Neuron (in vitro differentiated cells): ENCODE measurements at regions not wholly inside any gene's neighbourhood (a gene's known extent, or its start where the extent isn't known, plus 50 kb on each side); places are given as distances from the start of the nearest gene placed in this dataset.

Experiments used
- H2AFZ ChIP-seq: one replicate; pipeline ENCODE4 v1.6.1; 2013; ENCODE audit warnings: low read depth, mild to moderate bottlenecking, inconsistent platforms, low read length, moderate library complexity
- H3K27me3 ChIP-seq: one replicate; pipeline ENCODE4 v1.6.1; 2013; ENCODE audit warnings: low read length; ENCODE audit not compliant: insufficient read depth
- H3K36me3 ChIP-seq: one replicate; pipeline ENCODE4 v1.6.1; 2013; ENCODE audit warnings: low read length; ENCODE audit not compliant: insufficient read depth
- H3K4me1 ChIP-seq: one replicate; pipeline ENCODE4 v1.6.1; 2013; ENCODE audit warnings: low read length; ENCODE audit not compliant: insufficient read depth
- H3K4me3 ChIP-seq: 2 replicates; pipeline ENCODE4 v1.5.1; 2013; ENCODE audit warnings: mild to moderate bottlenecking, low read length, moderate library complexity
- H3K9me3 ChIP-seq: one replicate; pipeline ENCODE4 v1.6.1; 2013; ENCODE audit warnings: low read length

DNA sequence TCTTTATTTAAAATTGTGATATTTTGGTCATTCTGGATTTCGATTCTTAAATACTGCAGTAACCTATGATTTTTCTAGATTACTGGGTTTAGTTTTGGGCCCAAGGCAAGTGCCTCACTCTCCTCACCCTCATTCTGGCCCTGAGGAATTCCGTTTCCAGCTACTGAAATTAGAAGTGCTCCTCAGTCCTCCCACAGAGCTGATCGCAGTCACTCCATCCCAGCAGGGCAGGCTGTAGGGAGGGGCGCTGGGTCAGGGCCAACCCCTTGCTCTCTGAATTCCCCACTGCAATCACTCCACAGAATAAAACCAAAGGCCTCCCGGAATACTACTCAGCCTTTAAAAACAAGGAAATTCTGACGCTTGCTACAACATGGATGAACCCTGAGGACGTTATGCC, 66.5 kb upstream of the DIO3 start:
- Histone ChIP-seq H3K9me3 (peaks cover 6% of the 10 kb centered on the region), H3K4me1 (peaks cover 26% of the 10 kb centered on the region), H3K36me3 (no peaks in the 10 kb centered on the region), H3K27me3 (no peaks in the 10 kb centered on the region), H2AFZ (no peak overlapping the region), H3K4me3 (no peak overlapping the region)

DNA sequence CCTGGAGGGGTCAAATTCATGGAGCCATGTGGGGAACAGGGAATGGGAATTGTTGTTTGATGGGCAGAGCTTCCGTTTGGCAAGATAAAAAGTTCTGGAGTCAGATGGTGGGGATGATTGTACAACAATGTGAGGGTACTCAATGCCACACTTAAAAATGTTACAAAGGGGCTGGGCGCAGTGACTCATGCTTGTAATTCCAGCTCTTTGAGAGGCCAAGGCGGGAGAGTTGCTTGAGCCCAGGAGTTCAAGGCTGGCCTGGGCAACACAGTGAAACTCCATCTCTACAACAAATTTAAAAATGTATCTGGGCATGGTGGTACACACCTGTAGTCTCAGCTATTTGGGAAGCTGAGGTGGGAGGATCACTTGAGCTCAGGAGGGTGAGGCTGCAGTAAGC, 66.0 kb upstream of the DIO3 start:
- H2AFZ ChIP-seq, result no peak overlapping the region
- H3K27me3 ChIP-seq, result no peaks in the 10 kb centered on the region
- H3K36me3 ChIP-seq, result no peaks in the 10 kb centered on the region
- H3K4me3 ChIP-seq, result no peak overlapping the region
- peaks cover 6% of the 10 kb centered on the region for H3K9me3 ChIP-seq
- peaks cover 26% of the 10 kb centered on the region for H3K4me1 ChIP-seq

DNA sequence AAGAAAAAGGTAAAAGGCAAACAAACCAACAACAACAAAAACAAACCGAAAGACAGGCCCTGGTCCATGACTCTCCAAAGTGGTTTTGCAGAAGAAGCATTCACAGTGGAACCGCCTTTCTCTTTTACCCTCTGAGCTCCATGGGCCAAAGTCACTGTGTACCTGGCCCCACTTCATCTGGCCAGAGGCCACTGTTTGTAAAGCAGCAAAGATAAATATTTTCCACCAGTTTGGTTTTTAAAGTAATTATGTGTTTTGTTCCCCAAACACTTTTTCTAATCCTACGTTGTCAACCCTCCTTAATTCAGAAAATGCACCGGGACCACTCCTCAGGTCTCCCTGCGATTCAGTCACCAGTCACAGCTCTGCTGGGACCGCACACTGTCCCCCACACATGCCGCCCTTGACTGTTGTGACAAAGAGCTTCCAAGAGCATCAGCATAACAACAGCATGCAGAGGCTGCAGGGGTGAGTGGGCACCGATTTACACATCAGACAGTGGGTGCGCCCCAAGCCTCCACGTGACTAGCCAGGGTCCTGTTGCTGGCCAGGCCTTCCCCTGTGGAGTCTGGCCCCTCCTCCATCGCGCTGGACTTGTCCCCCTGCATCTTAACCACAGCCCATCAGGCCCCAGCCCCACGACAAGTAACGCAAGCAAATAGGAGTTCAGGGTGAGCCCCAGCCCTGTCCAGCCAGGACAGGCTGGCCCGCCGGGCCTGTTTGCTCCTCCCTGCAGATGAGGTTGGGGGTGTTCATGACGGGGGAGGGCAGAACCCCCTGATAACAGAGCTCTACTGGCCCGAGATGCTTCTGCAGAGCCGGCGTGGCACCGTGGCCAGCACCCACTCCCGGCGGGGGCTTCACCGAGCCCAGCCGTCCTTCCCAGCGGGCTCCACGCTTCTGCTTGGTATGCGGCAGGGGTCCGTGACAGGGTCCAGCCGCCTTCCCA, 65.2 kb upstream of the DIO3 start:
- Histone ChIP-seq H3K27me3 (no peaks in the 10 kb centered on the region), H3K9me3 (peaks cover 6% of the 10 kb centered on the region), H2AFZ (no peak overlapping the region), H3K4me3 (no peak overlapping the region), H3K36me3 (no peaks in the 10 kb centered on the region), H3K4me1 (peaks cover 27% of the 10 kb centered on the region)

DNA sequence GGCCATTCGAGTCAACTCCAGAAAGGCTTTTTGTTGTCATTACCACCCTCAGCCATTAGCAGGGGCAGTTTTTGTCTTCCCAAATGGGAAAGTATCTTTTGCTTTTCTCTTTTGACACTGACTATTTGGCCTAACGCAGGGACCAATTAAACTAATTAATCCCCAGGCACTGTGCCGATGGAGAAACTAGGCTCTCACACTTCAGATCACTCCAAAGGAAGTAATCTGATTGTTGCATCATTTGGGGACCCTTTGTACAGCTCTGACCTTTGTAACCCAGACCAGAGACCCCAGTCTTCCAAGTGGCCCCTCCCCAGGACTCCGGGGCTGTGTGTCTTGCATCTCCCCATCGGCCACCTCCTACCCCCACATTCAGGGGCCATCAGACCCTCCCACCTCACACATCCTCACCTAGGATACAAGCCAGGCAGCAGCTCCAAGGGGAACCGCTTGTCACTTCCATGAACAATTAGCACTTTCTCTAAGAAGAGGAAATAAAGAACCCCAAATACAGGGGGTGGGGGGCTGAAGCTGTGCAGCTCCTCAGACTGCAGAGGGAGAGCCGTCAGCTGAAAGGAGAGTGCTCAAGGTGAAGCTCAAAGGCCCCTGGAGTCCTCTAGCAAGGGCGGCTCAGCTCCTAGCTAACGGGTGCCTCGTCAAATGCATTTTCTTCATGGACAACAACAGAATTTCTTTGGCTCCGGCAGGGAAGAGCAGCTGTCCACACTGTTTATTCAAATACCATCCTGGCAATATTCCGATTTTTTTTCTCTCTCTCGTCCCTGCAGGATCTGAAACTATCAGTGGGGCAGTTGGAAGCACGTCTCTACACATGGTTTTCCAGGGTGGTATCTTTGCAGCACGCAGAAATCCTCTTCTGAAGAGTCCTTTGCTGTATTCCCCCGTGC, 64.3 kb upstream of the DIO3 start:
- Histone ChIP-seq H3K4me1 (peaks cover 30% of the 10 kb centered on the region), H2AFZ (no peak overlapping the region), H3K9me3 (peaks cover 6% of the 10 kb centered on the region), H3K4me3 (no peak overlapping the region), H3K27me3 (no peaks in the 10 kb centered on the region), H3K36me3 (no peaks in the 10 kb centered on the region)

DNA sequence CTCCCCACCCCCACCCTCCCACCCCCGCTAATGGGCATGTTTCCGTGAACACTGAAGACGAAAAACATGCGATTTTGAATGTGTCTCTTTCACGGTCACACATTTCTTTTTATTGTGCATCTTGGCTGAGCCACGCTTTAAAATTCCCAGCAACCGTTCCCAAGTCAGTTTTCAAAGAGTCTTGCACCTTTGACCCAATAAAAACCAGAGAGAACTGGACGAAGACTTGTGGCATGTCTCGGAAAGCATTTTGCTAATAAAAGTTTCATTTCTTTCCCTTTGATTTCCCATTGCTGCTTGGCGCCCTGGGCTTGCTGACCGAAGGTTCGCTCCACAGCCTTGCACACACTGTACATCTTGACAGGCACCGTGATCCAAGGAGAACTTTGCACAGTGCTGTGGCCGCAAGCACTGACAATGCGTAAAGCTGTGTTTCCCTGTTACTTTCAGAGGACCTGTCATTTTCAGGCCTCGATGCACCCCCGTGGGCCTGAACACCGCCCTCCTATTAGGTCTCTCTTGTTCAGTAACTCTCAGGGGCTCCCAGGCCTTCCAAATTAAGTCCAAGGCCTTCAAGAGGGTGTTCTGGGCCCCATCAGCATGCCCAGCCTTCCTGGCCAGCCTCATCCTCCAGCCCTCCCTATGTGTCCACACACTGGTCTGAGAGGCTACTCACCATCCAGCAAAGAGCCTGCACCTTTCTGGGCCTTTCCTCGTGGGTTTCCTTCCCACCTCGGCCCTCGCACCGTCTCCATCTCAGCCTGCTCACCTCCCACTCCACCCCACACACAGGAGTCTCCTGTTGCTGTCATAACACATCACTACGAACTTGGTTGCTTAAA, 63.4 kb upstream of the DIO3 start:
- Histone ChIP-seq H3K4me1 (peaks cover 30% of the 10 kb centered on the region), H3K4me3 (no peak overlapping the region), H3K27me3 (no peaks in the 10 kb centered on the region)

DNA sequence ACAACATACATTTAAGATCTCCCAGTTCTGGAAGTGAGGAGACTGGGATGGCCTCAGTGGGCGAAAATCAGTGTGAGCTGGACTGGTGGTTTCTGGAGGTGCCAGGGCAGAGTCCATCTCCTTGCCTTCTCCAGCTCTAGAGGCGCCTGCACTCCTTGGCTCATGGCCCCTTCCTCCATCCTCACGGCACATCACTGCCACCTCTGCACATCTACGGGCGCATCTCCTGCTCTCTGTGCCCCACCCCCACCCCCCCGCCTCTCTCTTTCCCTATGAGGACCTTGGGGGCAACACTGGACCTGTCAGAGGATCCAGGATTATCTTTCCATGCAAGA, 62.8 kb upstream of the DIO3 start:
- H2AFZ ChIP-seq, result no peak overlapping the region
- peaks cover 5% of the 10 kb centered on the region for H3K9me3 ChIP-seq
- H3K4me1 ChIP-seq, result peaks cover 30% of the 10 kb centered on the region
- no peaks in the 10 kb centered on the region for H3K36me3 ChIP-seq
- H3K4me3 ChIP-seq, result no peak overlapping the region
- no peaks in the 10 kb centered on the region for H3K27me3 ChIP-seq

More for the DNA sequence above, 63.4 kb upstream of the DIO3 start:
- Histone ChIP-seq H3K36me3 (no peaks in the 10 kb centered on the region), H2AFZ (no peak overlapping the region), H3K9me3 (peaks cover 6% of the 10 kb centered on the region)

DNA sequence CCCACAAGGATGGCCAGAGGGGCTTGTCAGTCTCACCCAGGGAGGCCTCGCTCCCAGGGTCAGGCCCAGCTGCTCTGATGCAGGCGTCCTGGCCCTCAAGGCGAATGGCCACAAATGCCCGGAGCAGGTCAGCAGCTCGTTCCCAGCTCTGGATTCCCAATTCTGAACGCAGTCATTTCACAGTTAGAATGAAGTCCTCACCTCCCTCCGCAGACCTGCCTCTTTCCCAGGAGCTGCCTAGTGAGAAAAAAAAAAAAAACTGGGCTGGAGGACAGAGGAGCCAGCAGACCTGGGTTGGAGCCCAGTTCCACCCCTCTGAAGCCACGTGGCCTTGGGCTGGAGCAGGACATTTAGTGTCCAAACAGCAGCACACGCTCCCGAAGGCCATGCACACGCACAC, 62.2 kb upstream of the DIO3 start:
- peaks cover 30% of the 10 kb centered on the region for H3K4me1 ChIP-seq
- no peak overlapping the region for H3K4me3 ChIP-seq
- H2AFZ ChIP-seq, result no peak overlapping the region
- peaks cover 7% of the 10 kb centered on the region for H3K9me3 ChIP-seq
- no peaks in the 10 kb centered on the region for H3K27me3 ChIP-seq
- no peaks in the 10 kb centered on the region for H3K36me3 ChIP-seq

DNA sequence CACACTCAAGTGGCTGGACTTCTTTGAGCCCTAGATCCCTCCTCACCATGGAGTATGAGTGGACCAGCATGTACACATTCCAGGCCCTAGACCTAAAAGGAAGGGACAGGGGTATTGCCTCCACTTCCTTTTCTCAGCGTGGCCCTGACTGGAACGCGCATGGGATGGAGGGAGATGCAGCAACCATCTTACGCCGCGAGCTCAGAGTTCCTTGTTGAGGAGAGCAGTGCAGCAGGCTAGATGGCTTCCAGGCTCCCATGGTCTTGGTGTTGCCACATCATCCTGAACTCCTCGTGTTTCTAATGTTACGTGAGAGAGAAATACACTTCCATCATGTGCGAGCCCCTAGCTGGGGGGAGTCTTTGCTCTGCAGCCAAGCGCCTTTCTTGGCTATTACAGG, 61.8 kb upstream of the DIO3 start:
- Histone ChIP-seq H3K27me3 (no peaks in the 10 kb centered on the region), H2AFZ (no peak overlapping the region), H3K4me1 (peaks cover 30% of the 10 kb centered on the region), H3K36me3 (no peaks in the 10 kb centered on the region), H3K9me3 (peaks cover 7% of the 10 kb centered on the region), H3K4me3 (no peak overlapping the region)

DNA sequence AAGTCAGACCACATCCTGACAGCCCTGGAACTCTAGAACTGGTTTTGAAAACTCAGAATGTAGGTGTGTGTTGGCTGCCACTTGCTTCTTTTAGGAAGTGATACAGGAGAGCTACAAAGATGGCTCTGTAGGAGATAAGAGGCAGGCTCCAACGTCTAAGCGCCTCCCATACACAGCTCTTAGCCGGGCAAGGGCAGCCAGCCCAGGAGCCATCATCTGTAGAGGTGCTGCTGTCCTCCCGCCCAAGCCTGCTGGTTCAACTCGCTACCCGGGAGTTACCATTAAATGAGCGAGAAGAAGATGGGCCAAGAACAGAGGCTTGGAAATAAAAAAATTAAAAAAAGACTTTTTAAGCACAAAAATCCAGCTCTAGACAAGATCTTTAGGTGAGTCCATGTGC, 61.2 kb upstream of the DIO3 start:
- Histone ChIP-seq H3K36me3 (no peaks in the 10 kb centered on the region), H2AFZ (no peak overlapping the region), H3K27me3 (no peaks in the 10 kb centered on the region), H3K4me3 (no peak overlapping the region), H3K4me1 (peaks cover 30% of the 10 kb centered on the region), H3K9me3 (peaks cover 7% of the 10 kb centered on the region)

DNA sequence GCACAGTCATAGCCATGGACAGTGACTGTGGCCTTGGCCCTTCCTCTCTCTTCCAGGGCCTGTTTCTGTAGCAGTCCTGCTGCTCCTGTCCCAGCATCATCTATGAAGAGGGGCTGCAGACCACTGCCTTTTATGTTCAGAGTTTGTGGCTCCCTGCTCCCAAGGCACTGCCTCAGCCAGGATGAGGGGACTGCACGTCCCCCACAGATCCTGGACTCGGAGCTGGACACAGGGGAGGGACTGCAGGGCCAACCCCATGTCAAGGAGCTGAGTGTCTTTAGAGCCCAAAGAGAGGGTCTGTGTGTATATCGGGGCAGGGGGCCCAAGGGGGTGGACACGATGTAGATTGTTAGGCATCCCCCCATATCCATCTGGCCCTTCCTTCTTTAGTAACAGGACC, 60.6 kb upstream of the DIO3 start:
- Histone ChIP-seq H2AFZ (no peak overlapping the region), H3K9me3 (peaks cover 7% of the 10 kb centered on the region), H3K4me1 (peaks cover 26% of the 10 kb centered on the region), H3K36me3 (no peaks in the 10 kb centered on the region), H3K4me3 (no peak overlapping the region), H3K27me3 (no peaks in the 10 kb centered on the region)

DNA sequence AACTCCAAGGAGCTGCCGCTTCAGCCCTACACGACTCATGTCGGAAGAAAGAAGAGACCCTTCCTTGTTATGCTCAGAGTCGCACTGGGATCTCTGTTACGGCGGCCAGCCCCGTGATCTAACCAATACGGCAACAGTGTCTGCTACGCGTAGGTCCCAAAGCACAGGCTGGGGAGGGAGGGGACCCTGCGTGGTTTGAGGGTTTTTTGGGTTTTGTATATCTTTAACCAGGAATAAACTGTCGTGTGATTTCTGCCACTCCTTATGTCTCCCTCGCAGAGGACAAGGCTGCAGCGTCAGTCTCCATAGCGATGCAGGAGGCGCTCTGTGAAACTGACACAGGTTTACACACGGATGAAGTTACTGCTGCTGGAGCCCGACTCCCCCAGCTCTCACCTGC, 60.0 kb upstream of the DIO3 start:
- peaks cover 19% of the 10 kb centered on the region for H3K4me1 ChIP-seq
- no peak overlapping the region for H2AFZ ChIP-seq
- no peaks in the 10 kb centered on the region for H3K36me3 ChIP-seq
- no peaks in the 10 kb centered on the region for H3K27me3 ChIP-seq
- no peak overlapping the region for H3K4me3 ChIP-seq
- H3K9me3 ChIP-seq, result peaks cover 7% of the 10 kb centered on the region

DNA sequence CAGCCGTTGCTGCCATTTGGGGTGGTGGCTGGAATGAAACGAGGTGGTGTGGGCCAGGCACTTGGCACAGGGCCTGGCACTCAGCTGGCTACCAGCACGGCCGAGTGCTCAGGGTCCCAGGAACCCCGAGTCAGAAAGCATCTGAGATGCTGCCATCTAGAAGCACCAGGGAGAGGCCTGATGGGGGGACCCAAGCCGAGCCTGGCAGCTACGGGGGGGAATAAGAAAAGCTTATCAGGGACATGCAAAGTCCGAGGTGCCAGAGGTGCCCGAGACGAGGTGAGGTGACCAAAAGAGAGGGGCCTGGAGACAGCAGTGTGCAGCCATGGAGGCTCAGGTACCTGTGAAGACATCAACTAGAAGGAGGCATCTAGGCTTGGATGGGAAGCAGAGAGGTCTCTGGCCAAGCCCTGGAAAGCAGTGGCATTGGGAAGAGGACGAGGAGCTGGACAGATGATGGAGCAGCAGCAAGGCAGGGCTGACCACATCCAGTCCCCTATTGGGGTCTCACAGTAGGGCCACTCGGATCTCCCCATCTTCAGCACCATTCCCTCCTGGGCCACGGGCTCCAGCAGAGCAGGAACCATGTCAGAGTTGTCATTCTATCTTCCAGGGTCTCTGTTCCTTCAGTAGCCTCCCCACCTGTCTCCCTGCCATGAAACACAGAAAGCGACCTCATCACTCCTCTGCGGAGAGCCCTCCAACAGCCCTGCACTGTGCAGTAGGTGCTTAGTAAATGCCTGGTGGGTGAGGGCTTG, 59.3 kb upstream of the DIO3 start:
- no peak overlapping the region for H3K4me3 ChIP-seq
- peaks cover 12% of the 10 kb centered on the region for H3K4me1 ChIP-seq
- no peaks in the 10 kb centered on the region for H3K27me3 ChIP-seq
- H3K9me3 ChIP-seq, result peaks cover 7% of the 10 kb centered on the region
- no peak overlapping the region for H2AFZ ChIP-seq
- no peaks in the 10 kb centered on the region for H3K36me3 ChIP-seq
